Activated CD8-positive, alpha-beta memory T cell treated with anti-CD3 and anti-CD28 coated beads, Interleukin-2, amount 50 U/mL, for 1 hour (primary cell): ENCODE measurements at regions not wholly inside any gene's neighbourhood (a gene's known extent, or its start where the extent isn't known, plus 50 kb on each side); places are given as distances from the start of the nearest gene placed in this dataset.
"Not testable (repeated sequence)": the region's sequence is repeated elsewhere in the genome, so short reads cannot be mapped to it uniquely, and the experiment has no call there.

Source experiments
- DNase-seq: peaks from one replicate; pipeline ENCODE4 v3.0.0-alpha.2; 2020; ENCODE audit errors: extremely low read depth

GRCh38 chr3:178348561-178349217 is 187.5 kb upstream of the KCNMB2 start:
- DNase-seq, result not testable (repeated sequence)

GRCh38 chr3:178349218-178349596 is 187.0 kb upstream of the KCNMB2 start:
- DNase-seq, result not testable (repeated sequence)

GRCh38 chr3:178350763-178351162 is 185.5 kb upstream of the KCNMB2 start:
- DNase-seq, result no peak

GRCh38 chr3:178352326-178353005 is 183.8 kb upstream of the KCNMB2 start:
- no peak for DNase-seq

- no peak for DNase-seq
Measured at GRCh38 chr3:178353006-178353694, 183.1 kb upstream of the KCNMB2 start.

- DNase-seq, result no peak
Measured at GRCh38 chr3:178359728-178360127, 176.5 kb upstream of the KCNMB2 start.

GRCh38 chr3:178363048-178363447 is 173.2 kb upstream of the KCNMB2 start:
- DNase-seq, result not testable (repeated sequence)

GRCh38 chr3:178367817-178368617 is 168.2 kb upstream of the KCNMB2 start:
- no peak for DNase-seq

- no peak for DNase-seq
Measured at GRCh38 chr3:178369006-178369405, 167.2 kb upstream of the KCNMB2 start.

- no peak for DNase-seq
Measured at GRCh38 chr3:178369811-178370210, 166.4 kb upstream of the KCNMB2 start.

- no peak for DNase-seq
Measured at GRCh38 chr3:178370387-178370786, 165.8 kb upstream of the KCNMB2 start.

- DNase-seq, result no peak
Measured at GRCh38 chr3:178381555-178381954, 154.7 kb upstream of the KCNMB2 start.

GRCh38 chr3:178381971-178382448 is 154.2 kb upstream of the KCNMB2 start:
- no peak for DNase-seq

- no peak for DNase-seq
Measured at GRCh38 chr3:178382449-178383061, 153.7 kb upstream of the KCNMB2 start.

- DNase-seq, result no peak
Measured at GRCh38 chr3:178384321-178385230, 151.7 kb upstream of the KCNMB2 start.

- DNase-seq, result no peak
Measured at GRCh38 chr3:178385280-178385952, 150.8 kb upstream of the KCNMB2 start.

- no peak for DNase-seq
Measured at GRCh38 chr3:178386401-178386800, 149.8 kb upstream of the KCNMB2 start.

- no peak for DNase-seq
Measured at GRCh38 chr3:178386880-178387279, 149.4 kb upstream of the KCNMB2 start.

GRCh38 chr3:178388473-178388872 is 147.8 kb upstream of the KCNMB2 start:
- DNase-seq, result no peak

GRCh38 chr3:178389258-178389657 is 147.0 kb upstream of the KCNMB2 start:
- no peak for DNase-seq
